NB4 (cell line): ENCODE measurements at regions not wholly inside any gene's neighbourhood (a gene's known extent, or its start where the extent isn't known, plus 50 kb on each side); places are given as distances from the start of the nearest gene placed in this dataset.

Source experiments
- CTCF ChIP-seq: IDR thresholded peaks from one replicate; pipeline ENCODE4 v1.5.1; 2012; ENCODE audit warnings: low read depth, low read length
- POLR2A ChIP-seq: IDR thresholded peaks from 2 replicates; pipeline ENCODE4 v1.6.1; 2011; ENCODE audit warnings: mild to moderate bottlenecking; ENCODE audit not compliant: insufficient read length; ENCODE audit errors: extremely low read depth

GRCh38 chr20:12737497-12737896, 271.3 kb upstream of the SPTLC3 start:
- TF ChIP-seq CTCF (no peak), POLR2A (no peak)
